Head of caudate nucleus (tissue), 42 donors: ENCODE measurements at regions not wholly inside any gene's neighbourhood (a gene's known extent, or its start where the extent isn't known, plus 50 kb on each side); places are given as distances from the start of the nearest gene placed in this dataset.
A peak's percentile ranks its signal among the peaks of the same experiment; 100 is the strongest.
"Not testable (repeated sequence)": the region's sequence is repeated elsewhere in the genome, so short reads cannot be mapped to it uniquely, and the experiment has no call there.

Source experiments
- DNase-seq, 42 donors: peaks; one replicate each; pipeline versions ENCODE4 v3.0.0 to v3.0.0-alpha.2; 2020 to 2021; ENCODE audit warnings: mixed read lengths in 7 of 42
- intact Hi-C: fragments of 100-400 bp; cut with DNase I; formaldehyde crosslinking; loops from one replicate; pipeline ENCODE4 v1.15.0; 2022

- peak in 5 of 42 donors; percentile 2 to 30 (median 12) for DNase-seq
- intact Hi-C loops, result not testable (repeated sequence)
Measured at GRCh38 chr22:48401523-48401922, 1426.2 kb downstream of the BRD1 start.

DNA sequence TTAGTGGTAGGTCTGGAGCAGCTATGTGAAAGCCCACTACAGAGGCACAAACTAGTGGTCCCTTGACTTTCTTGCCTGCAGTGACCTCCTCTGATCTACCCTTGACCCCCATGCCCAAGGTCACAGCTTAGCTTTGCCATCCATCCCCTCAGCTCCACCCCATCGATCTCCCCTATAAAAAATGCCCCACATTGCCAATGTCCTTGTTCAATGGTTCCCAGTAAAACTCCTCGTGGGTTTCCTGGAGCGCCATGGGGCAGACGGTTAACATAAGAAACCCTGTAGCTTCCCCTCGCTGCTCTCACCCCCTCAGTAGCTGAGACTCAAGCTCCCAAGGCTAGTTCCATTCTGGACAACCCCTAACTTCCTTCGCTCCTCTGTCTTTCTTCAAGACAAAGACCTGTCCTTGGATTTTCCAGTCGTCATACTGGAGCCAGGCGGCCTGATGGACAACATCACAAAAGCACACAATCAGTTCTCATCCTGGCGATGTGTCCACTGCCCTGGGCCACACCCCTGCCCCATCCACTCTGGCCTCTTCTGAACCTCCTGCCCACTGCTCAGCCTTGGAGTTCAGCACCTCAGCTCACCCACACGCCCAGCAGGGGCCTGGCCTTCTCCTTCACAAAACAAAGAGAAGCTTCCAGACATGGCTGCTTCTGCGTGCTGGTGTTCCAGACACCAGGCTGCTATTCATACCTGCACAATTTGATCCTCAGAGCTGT, 1429.3 kb downstream of the BRD1 start:
- peak in 3 of 42 donors; percentile 3 to 32 (median 9) for DNase-seq
- intact Hi-C loops, result no loop called here

DNA sequence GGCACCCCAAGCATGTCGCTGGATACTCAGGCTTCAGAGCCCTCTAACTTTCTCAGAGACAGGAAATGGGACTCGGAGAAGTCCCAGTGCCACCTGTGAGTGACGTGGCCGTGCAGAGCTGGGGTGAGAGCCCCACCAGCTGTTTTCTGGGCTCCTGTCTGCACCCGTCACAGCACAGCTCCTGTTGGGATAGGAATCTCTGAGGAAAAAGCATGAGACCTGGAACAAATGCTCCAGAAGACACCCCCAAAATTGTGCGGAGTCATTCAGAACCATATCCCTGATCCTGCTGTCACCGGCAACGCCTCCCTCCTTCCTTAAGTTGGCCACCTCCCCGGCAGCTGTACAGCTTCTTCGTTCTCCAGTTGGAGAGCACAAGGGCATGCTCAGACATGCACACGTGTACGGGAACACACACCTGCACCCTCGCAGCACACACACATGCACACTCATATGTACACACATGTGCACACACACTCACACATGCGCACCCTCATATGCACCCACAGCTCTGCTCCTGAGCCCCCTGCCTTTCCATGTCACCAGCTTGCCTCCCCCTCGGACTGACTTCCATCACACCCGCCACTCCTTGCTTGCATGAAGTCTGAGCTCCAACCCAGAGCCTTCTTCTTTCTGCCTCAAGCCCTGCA, 1430.0 kb downstream of the BRD1 start:
- DNase-seq, result peak in 3 of 42 donors; percentile 2 to 17 (median 6)
- intact Hi-C loops, result no loop called here

- DNase-seq, result peak in 3 of 42 donors; percentile 4 to 16 (median 6)
- intact Hi-C loops, result no loop called here
Measured at GRCh38 chr22:48396785-48397530, 1430.7 kb downstream of the BRD1 start.

- intact Hi-C loops, result no loop called here
- DNase-seq, result peak in 6 of 42 donors; percentile 3 to 33 (median 16)
Measured at GRCh38 chr22:48396091-48396784, 1431.4 kb downstream of the BRD1 start.

GRCh38 chr22:48395201-48395600, 1432.5 kb downstream of the BRD1 start:
- intact Hi-C loops, result no loop called here
- peak in 4 of 42 donors; percentile 3 to 37 (median 19) for DNase-seq

DNA sequence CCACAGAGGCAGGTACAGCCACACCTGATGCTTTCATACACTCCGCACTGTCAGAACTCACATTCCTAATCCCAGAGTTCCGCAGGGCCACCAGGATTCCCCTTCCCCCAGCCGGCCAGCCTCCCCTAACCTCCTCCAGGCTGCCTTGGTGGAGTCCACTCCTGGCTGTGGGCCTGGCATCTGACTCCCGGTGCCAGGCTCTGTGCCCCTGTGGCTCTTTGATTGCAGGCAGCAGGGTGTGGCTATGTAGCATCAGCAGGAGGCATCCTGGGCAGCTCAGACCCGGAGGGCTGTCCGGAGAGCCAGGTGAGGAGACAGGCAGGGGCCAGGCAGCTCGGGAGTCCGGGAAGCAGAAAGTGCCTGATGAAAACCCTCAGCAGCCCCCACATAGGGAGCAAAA, 1432.9 kb downstream of the BRD1 start:
- intact Hi-C loops, result no loop called here
- peak in 8 of 42 donors; percentile 4 to 31 (median 13) for DNase-seq

GRCh38 chr22:48393885-48394284, 1433.8 kb downstream of the BRD1 start:
- peak in 7 of 42 donors; percentile 0 to 31 (median 18) for DNase-seq

GRCh38 chr22:48393041-48393370, 1434.7 kb downstream of the BRD1 start:
- peak in 6 of 42 donors; percentile 2 to 39 (median 22) for DNase-seq
- intact Hi-C loops, result no loop called here

More at GRCh38 chr22:48393885-48394284, 1433.8 kb downstream of the BRD1 start:
- intact Hi-C loops, result no loop called here

DNA sequence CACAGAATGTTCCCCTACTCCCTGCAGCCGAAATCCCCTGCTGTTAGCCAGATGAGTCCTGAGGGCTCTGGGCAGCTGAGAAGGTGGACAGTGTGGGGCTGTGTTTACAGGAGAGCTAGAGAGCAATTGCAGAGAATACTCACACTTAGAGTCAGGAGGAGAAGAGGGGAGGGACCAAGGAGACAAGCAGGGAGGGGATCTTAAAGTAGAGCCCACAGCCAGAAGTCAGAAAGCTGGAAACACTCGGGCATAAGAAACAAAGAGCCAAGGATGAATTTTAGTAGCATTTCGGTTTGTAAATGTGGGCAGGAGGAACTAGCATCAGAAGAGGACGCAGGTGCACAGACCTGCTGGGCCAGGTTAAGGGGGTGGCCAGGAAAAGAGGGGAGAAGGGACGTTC, 1435.9 kb downstream of the BRD1 start:
- intact Hi-C loops, result no loop called here
- peak in 2 of 42 donors; percentile 21 to 28 for DNase-seq

DNA sequence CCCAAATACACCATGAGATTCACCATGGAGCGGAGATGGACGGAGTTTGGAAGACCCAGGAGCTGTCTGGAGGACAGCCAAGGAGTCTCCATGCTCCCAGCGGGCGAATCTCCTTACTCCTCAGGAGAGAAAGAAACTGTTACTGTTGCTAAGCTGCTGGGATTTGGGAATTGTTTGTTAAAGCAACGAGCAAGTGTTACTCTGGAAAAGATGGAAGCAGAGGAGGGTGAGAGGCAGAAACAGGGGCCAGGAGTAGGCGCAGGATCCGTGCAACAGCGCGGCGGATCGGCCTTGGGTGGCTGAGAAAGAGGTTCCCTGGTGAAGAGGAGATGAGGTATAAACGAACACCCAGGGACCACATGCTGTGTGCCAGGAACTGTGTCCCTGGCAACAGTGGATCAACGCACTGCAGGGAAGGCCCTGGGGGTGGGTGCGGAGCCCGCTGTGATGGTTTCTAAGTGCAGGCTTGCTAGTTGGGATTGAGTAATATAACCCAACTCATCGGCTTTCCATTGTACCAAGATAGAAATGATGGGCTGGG, 1436.4 kb downstream of the BRD1 start:
- DNase-seq, result peak in 7 of 42 donors; percentile 6 to 22 (median 19)

GRCh38 chr22:48389916-48390315, 1437.8 kb downstream of the BRD1 start:
- peak in 6 of 42 donors; percentile 2 to 23 (median 10) for DNase-seq

More for the DNA sequence above, 1436.4 kb downstream of the BRD1 start:
- intact Hi-C loops, result no loop called here

GRCh38 chr22:48382197-48382596, 1445.5 kb downstream of the BRD1 start:
- intact Hi-C loops, result no loop called here
- peak in 5 of 42 donors; percentile 1 to 18 (median 10) for DNase-seq

More at GRCh38 chr22:48389916-48390315, 1437.8 kb downstream of the BRD1 start:
- intact Hi-C loops, result no loop called here

DNA sequence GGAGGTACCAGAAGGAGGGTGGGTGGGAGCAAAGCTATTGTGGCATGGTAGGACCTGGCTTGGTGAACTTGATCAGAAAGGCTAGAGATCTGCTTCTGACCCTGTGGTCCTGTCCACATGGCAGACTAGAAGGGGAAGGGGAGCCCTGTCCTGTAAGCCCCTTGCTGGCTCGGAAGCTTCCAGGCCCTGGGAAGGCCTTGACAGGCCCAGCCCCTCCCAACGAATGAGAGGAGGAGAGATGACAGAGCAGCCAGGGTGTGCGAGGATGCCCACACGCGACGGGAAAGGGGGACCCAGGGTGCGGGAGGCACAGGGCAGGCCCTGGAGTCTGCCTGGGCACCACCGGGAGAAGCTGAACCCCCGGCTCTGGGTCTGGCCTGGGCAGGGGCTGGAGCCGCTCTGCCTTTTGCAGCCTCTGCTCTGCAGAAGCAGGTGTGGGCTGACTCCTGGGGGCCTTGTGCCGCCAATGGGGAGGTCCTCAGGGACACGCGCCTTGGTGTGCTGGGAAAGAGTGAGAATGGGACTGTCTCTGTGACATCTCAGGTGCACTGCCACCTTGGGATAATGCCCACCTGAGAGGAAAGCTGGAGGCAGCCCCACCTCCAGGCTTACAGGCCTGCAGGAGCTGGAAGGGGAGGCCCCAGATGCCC, 1447.5 kb downstream of the BRD1 start:
- intact Hi-C loops, result no loop called here
- DNase-seq, result peak in 8 of 42 donors; percentile 4 to 25 (median 8)

DNA sequence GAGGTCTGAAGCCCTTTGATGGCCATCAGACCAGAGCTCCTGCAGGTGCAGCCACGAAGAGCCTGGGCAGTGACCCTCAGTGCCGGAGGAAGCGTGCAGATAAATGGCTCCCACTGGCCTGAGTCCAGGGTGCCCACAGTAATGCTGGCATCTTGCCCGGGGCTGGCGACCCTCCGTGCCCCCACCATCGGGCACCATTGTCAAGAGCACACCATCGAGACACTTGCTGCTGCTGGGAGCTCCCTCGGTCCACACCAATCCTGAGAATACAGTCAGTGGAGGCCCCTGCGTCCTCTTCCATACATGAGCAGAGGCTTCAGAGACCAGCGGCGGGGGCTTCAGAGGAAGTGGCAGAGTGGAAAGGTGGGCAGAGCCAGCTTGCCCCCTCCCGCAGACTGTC, 1448.3 kb downstream of the BRD1 start:
- intact Hi-C loops, result no loop called here
- DNase-seq, result peak in 7 of 42 donors; percentile 3 to 31 (median 16)

DNA sequence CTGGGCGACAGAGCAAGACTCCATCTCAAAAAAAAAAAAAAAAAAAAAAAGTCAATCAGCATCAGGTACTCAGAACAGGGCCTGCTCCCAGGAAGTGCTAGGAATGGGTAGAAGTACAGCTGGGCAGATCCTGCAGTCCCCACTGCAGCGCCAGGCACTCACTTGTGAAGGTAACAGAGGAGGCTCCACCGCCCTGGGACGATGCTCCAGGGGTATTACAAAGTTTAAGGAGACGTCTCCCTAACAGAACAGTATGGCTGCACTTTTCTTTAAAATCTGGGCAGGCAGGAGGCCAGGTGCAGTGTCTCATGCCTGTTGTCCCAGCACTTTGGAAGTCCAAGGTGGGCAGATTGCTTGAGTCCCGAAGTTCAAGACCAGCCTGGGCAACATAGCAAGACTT, 1449.0 kb downstream of the BRD1 start:
- intact Hi-C loops, result no loop called here
- peak in 5 of 42 donors; percentile 5 to 24 (median 14) for DNase-seq

DNA sequence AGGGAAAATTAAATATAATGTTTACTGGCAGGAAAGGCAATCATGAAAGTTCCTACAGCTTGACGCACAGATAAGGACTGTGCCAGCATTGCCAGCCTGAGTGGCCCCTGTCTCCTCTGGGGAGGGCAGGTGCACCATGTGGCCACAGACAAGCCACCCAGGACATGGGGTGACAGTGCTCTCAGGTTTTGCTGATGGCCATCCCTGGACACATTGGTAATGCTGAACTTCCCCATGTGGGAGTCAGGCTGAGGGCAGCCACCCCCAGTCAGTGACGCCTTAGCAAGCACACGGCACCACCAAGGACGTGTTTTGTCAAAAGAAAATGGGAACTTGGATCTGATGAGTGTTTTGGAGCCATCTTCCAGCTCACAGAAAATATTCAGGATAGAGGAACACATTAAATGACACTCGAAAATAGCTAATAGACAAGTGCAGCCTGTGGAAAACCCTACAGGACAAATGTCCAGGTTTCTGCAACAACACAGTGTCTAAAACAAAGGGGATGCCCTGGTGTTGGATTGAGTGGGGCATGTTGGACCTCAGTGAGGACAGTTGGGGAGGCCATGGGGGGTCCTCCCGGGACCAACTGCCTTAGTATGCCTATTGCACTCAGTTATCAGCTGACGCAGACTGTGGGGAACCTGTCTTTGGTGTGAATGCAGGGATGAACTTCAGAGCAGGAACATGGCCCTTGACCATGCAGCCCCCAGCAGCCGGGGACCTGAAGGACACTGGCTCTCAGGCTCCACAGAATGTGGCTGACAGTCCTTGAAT, 1450.5 kb downstream of the BRD1 start:
- intact Hi-C loops, result no loop called here
- DNase-seq, result peak in 5 of 42 donors; percentile 2 to 29 (median 10)
